ENCODE measurements at regions not wholly inside any gene's neighbourhood (a gene's known extent, or its start where the extent isn't known, plus 50 kb on each side); places are given as distances from the start of the nearest gene placed in this dataset.

GRCh38 chr6:14996892-14997291, 249.0 kb upstream of the JARID2 start:
- DNase-seq (ENCODE audit: low read depth, low spot score) (no peak), ATAC-seq (no peak)
- H3K9me3 ChIP-seq (ENCODE audit: control insufficient read depth, insufficient read depth, low read depth, low read length): no peaks in the 10 kb centered on the region
- in situ Hi-C loops (cut with HindIII; ENCODE audit: low pct_unique_long_range_greater_than_20kb, low sequenced_read_pairs): no loop called here
- 0 out of 2 replicates have a peak, but pooled peaks cover 3% of the 10 kb centered on the region for H3K27me3 ChIP-seq (ENCODE audit: control insufficient read depth, insufficient read depth, low read length)
- H3K27ac ChIP-seq (ENCODE audit: low read length): no peak overlapping the region
- ChIA-PET POLR2A (no interaction called here), CTCF (no interaction called here)
- intact Hi-C loops (cut with micrococcal nuclease; ENCODE audit: unreplicated experiment): no loop called here
- no peaks in the 10 kb centered on the region for H3K36me3 ChIP-seq (ENCODE audit: control insufficient read depth, insufficient read depth, low read length)
- TF ChIP-seq SIN3A (IDR thresholded peaks at IDR 0.05; ENCODE audit: borderline replicate concordance, insufficient read depth, low read depth, low read length) (no peak), TCF7L2 (IDR thresholded peaks at IDR 0.05; ENCODE audit: low read depth, low read length) (no peak), POLR2AphosphoS5 (IDR thresholded peaks at IDR 0.05; ENCODE audit: low read depth, low read length) (no peak), CTCF (IDR thresholded peaks at IDR 0.05) (no peak)
- TF ChIP-seq, protein P1, sequence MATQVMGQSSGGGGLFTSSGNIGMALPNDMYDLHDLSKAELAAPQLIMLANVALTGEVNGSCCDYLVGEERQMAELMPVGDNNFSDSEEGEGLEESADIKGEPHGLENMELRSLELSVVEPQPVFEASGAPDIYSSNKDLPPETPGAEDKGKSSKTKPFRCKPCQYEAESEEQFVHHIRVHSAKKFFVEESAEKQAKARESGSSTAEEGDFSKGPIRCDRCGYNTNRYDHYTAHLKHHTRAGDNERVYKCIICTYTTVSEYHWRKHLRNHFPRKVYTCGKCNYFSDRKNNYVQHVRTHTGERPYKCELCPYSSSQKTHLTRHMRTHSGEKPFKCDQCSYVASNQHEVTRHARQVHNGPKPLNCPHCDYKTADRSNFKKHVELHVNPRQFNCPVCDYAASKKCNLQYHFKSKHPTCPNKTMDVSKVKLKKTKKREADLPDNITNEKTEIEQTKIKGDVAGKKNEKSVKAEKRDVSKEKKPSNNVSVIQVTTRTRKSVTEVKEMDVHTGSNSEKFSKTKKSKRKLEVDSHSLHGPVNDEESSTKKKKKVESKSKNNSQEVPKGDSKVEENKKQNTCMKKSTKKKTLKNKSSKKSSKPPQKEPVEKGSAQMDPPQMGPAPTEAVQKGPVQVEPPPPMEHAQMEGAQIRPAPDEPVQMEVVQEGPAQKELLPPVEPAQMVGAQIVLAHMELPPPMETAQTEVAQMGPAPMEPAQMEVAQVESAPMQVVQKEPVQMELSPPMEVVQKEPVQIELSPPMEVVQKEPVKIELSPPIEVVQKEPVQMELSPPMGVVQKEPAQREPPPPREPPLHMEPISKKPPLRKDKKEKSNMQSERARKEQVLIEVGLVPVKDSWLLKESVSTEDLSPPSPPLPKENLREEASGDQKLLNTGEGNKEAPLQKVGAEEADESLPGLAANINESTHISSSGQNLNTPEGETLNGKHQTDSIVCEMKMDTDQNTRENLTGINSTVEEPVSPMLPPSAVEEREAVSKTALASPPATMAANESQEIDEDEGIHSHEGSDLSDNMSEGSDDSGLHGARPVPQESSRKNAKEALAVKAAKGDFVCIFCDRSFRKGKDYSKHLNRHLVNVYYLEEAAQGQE (IDR thresholded peaks at IDR 0.05; ENCODE audit: insufficient read depth in 1 of 2, low read depth in 2 of 2, low read length in 1 of 2): no peak
- no peak overlapping the region for H3K4me3 ChIP-seq (ENCODE audit: low read depth in 2 of 2, low read length in 2 of 2)
- no TSS peak for BruUV-seq (replicated peaks)
- H3K4me1 ChIP-seq (ENCODE audit: control insufficient read depth, insufficient read depth, low read length): no peaks in the 10 kb centered on the region

GRCh38 chr6:14997507-14997906, 248.4 kb upstream of the JARID2 start:
- Histone ChIP-seq H3K4me1 (ENCODE audit: control insufficient read depth, insufficient read depth, low read length) (no peaks in the 10 kb centered on the region), H3K4me3 (ENCODE audit: low read depth in 2 of 2, low read length in 2 of 2) (no peak overlapping the region), H3K27me3 (ENCODE audit: control insufficient read depth, insufficient read depth, low read length) (no peaks in the 10 kb centered on the region), H3K36me3 (ENCODE audit: control insufficient read depth, insufficient read depth, low read length) (no peaks in the 10 kb centered on the region), H3K27ac (ENCODE audit: low read length) (no peak overlapping the region), H3K9me3 (ENCODE audit: control insufficient read depth, insufficient read depth, low read depth, low read length) (no peaks in the 10 kb centered on the region)
- intact Hi-C loops (cut with micrococcal nuclease; ENCODE audit: unreplicated experiment) (no loop called here), in situ Hi-C loops (cut with HindIII; ENCODE audit: low pct_unique_long_range_greater_than_20kb, low sequenced_read_pairs) (no loop called here)
- DNase-seq (ENCODE audit: low read depth, low spot score) (no peak), ATAC-seq (no peak)
- no TSS peak for BruUV-seq (replicated peaks)
- ChIA-PET POLR2A (no interaction called here), CTCF (no interaction called here)
- TF ChIP-seq TCF7L2 (IDR thresholded peaks at IDR 0.05; ENCODE audit: low read depth, low read length): no peak
- TF ChIP-seq CTCF (IDR thresholded peaks at IDR 0.05): no peak
- TF ChIP-seq, protein P1 (IDR thresholded peaks at IDR 0.05; ENCODE audit: insufficient read depth in 1 of 2, low read depth in 2 of 2, low read length in 1 of 2): no peak
- no peak for TF ChIP-seq SIN3A (IDR thresholded peaks at IDR 0.05; ENCODE audit: borderline replicate concordance, insufficient read depth, low read depth, low read length)
- no peak for TF ChIP-seq POLR2AphosphoS5 (IDR thresholded peaks at IDR 0.05; ENCODE audit: low read depth, low read length)
